Loucy (cell line): ENCODE measurements at regions not wholly inside any gene's neighbourhood (a gene's known extent, or its start where the extent isn't known, plus 50 kb on each side); places are given as distances from the start of the nearest gene placed in this dataset.

Experiments
- H2AFZ ChIP-seq: fragments of 200-600 bp; sonication (generic); 2 replicates; pipeline ENCODE4 v1.6.0; 2016; ENCODE audit warnings: antibody characterized with exemption, mild to moderate bottlenecking, low read length, moderate library complexity
- H3F3A ChIP-seq: fragments of 200-600 bp; 2 replicates; pipeline ENCODE4 v1.6.0; 2016; ENCODE audit warnings: antibody characterized with exemption, low read depth, mild to moderate bottlenecking
- H3K27me3 ChIP-seq: fragments of 200-600 bp; sonication (generic); 2 replicates; pipeline ENCODE4 v1.6.1; 2014; ENCODE audit warnings: low read length, mild to moderate bottlenecking; ENCODE audit not compliant: insufficient read depth, poor library complexity, severe bottlenecking
- H3K36me3 ChIP-seq: fragments of 200-600 bp; sonication (generic); 2 replicates; pipeline ENCODE4 v1.6.1; 2016; ENCODE audit warnings: low read length; ENCODE audit not compliant: insufficient read depth
- H3K4me1 ChIP-seq: fragments of 200-600 bp; sonication (generic); 2 replicates; pipeline ENCODE4 v1.5.1; 2014; ENCODE audit warnings: low read length, mild to moderate bottlenecking; ENCODE audit not compliant: insufficient read depth, poor library complexity, severe bottlenecking
- H3K4me2 ChIP-seq: fragments of 200-600 bp; sonication (generic); 2 replicates; pipeline ENCODE4 v1.6.0; 2014; ENCODE audit warnings: antibody characterized with exemption, low read length, low read depth, mild to moderate bottlenecking; ENCODE audit not compliant: poor library complexity, severe bottlenecking
- H3K4me3 ChIP-seq: fragments of 200-600 bp; sonication (generic); 2 replicates; pipeline ENCODE4 v1.5.1; 2014; ENCODE audit warnings: low read length, mild to moderate bottlenecking, mixed read lengths; ENCODE audit not compliant: poor library complexity, severe bottlenecking
- H3K79me2 ChIP-seq: fragments of 200-600 bp; sonication (generic); 2 replicates; pipeline ENCODE4 v1.6.1; 2014; ENCODE audit warnings: low read length; ENCODE audit not compliant: insufficient read depth
- H3K9ac ChIP-seq: fragments of 200-600 bp; sonication (generic); 2 replicates; pipeline ENCODE4 v1.6.0; 2014; ENCODE audit warnings: mild to moderate bottlenecking, low read depth, low read length, moderate library complexity; ENCODE audit not compliant: poor library complexity, severe bottlenecking
- H3K9me2 ChIP-seq: fragments of 200-600 bp; sonication (generic); replicated peaks from 2 replicates; pipeline ENCODE4 v1.6.1; 2016; ENCODE audit warnings: low read depth, low read length, mixed read lengths
- H3K9me3 ChIP-seq: fragments of 200-600 bp; sonication (generic); 2 replicates; pipeline ENCODE4 v1.6.1; 2014; ENCODE audit warnings: mild to moderate bottlenecking, antibody characterized with exemption, low read length, low read depth; ENCODE audit not compliant: insufficient read depth
- H4K20me1 ChIP-seq: fragments of 200-600 bp; sonication (generic); 2 replicates; pipeline ENCODE4 v1.6.0; 2014; ENCODE audit warnings: antibody characterized with exemption, low read length, mild to moderate bottlenecking; ENCODE audit not compliant: insufficient read depth, poor library complexity, severe bottlenecking
- EZH2phosphoT487 ChIP-seq: fragments of 200-600 bp; IDR thresholded peaks from 2 replicates; pipeline ENCODE4 v1.6.1; 2018; ENCODE audit warnings: antibody characterized with exemption, mild to moderate bottlenecking, moderate library complexity, borderline replicate concordance
- TF ChIP-seq, protein P1 (sequence below): fragments of 200-600 bp; sonication (generic); conservative IDR thresholded peaks from 2 replicates; pipeline ENCODE4 v1.5.1; 2014; ENCODE audit warnings: mild to moderate bottlenecking, antibody characterized with exemption, low read length

DNA sequence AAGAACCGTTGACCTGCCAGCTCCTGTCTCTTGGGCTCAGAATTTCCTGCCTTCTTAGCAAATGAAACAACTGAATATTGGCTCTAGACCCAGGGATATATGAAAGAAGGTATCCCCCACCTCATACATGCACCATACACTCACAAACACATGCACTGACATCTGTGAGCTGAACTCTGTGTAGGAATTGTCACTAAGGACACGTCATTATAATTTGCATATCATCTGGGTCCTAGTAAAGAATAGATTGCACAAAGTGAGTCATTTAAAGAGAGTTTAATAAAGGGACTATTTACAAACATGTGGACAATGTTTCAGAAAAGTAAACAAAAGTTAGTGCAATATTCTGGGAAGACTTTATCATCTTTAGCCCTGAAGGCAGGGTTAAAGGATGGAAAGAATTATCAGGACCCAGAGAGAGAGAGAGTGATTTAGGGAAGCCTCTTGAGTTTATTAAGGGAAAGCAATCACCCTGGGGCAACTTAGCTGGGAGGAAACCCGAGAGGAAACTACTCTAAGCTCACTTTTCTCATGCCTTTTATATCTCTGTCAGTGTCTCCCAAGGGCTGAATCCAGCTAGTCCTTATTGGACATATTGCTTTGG, 74.1 kb upstream of the PLA2G4A start:
- no peak overlapping the region for H3K4me2 ChIP-seq
- H3K9me2 ChIP-seq: no peaks in the 10 kb centered on the region
- H3K79me2 ChIP-seq: no peaks in the 10 kb centered on the region
- no peak overlapping the region for H3K9ac ChIP-seq
- peaks cover 9% of the 10 kb centered on the region for H3K4me1 ChIP-seq
- H3K9me3 ChIP-seq: no peaks in the 10 kb centered on the region
- no peak overlapping the region for H3K4me3 ChIP-seq
- no peak overlapping the region for H2AFZ ChIP-seq
- H4K20me1 ChIP-seq: no peaks in the 10 kb centered on the region
- no peaks in the 10 kb centered on the region for H3K27me3 ChIP-seq
- no peaks in the 10 kb centered on the region for H3K36me3 ChIP-seq
- TF ChIP-seq EZH2phosphoT487: no peak
- TF ChIP-seq, protein P1, sequence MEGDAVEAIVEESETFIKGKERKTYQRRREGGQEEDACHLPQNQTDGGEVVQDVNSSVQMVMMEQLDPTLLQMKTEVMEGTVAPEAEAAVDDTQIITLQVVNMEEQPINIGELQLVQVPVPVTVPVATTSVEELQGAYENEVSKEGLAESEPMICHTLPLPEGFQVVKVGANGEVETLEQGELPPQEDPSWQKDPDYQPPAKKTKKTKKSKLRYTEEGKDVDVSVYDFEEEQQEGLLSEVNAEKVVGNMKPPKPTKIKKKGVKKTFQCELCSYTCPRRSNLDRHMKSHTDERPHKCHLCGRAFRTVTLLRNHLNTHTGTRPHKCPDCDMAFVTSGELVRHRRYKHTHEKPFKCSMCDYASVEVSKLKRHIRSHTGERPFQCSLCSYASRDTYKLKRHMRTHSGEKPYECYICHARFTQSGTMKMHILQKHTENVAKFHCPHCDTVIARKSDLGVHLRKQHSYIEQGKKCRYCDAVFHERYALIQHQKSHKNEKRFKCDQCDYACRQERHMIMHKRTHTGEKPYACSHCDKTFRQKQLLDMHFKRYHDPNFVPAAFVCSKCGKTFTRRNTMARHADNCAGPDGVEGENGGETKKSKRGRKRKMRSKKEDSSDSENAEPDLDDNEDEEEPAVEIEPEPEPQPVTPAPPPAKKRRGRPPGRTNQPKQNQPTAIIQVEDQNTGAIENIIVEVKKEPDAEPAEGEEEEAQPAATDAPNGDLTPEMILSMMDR: no peak
- H3F3A ChIP-seq: no peaks in the 10 kb centered on the region

DNA sequence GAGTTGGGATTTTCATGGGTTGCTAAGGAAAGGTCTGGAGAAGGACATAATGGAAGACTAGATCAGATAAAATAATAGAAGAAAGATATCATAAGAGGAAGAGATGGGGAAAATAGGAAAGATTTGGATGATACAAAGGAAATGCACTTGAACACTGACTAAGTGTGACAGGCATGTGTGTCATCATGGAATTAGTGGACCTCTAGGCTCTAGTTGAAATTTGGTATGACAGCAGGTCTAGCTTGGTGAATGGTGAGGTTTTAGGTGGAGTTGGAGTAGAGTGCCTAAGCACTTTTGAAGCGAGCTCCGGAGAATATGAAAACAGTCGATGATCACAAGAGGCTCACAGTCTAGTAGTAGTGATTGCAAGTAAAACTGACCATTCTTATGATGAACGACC, 73.0 kb upstream of the PTGS2 start:
- no peaks in the 10 kb centered on the region for H3K27me3 ChIP-seq
- no peak overlapping the region for H3K9ac ChIP-seq
- H3K4me1 ChIP-seq: peaks cover 8% of the 10 kb centered on the region
- peaks cover 5% of the 10 kb centered on the region; the same call in 1 of the 2 replicates for H3K9me3 ChIP-seq
- no peak overlapping the region for H3K4me3 ChIP-seq
- no peaks in the 10 kb centered on the region for H3K9me2 ChIP-seq
- TF ChIP-seq, protein P1: no peak
- no peak for TF ChIP-seq EZH2phosphoT487
- no peaks in the 10 kb centered on the region for H3K36me3 ChIP-seq
- H4K20me1 ChIP-seq: no peaks in the 10 kb centered on the region
- no peak overlapping the region for H2AFZ ChIP-seq
- H3K4me2 ChIP-seq: no peak overlapping the region
- no peaks in the 10 kb centered on the region for H3K79me2 ChIP-seq
- no peaks in the 10 kb centered on the region for H3F3A ChIP-seq

DNA sequence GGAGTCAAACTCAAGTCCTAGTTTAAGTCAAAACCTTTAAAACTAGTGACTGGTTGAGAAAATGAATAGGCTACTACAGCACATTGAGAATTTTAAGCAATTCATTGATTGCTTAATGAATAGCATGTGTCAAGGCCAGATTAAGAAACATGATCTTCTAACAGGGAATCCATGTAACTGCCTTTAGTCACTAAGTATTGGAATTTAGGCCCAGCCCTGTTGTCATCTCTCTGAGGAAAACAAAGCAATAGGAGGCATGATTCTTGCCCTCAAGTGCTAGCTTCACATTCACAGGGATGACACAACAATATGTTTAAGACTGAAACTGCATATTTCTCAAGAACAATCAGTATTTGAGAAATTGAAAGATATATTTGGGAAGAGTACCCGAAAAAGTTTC, 70.0 kb upstream of the PTGS2 start:
- Histone ChIP-seq H3K4me3 (no peak overlapping the region), H3K4me1 (peaks cover 8% of the 10 kb centered on the region), H3K4me2 (no peak overlapping the region), H4K20me1 (no peaks in the 10 kb centered on the region), H3K9ac (no peak overlapping the region), H3F3A (no peaks in the 10 kb centered on the region), H3K36me3 (no peaks in the 10 kb centered on the region), H3K9me2 (no peaks in the 10 kb centered on the region), H3K27me3 (no peaks in the 10 kb centered on the region), H3K79me2 (no peaks in the 10 kb centered on the region), H2AFZ (no peak overlapping the region), H3K9me3 (peaks cover 14% of the 10 kb centered on the region; the same call in 1 of the 2 replicates)
- TF ChIP-seq, protein P1: no peak
- no peak for TF ChIP-seq EZH2phosphoT487
